ENCODE measurements at regions not wholly inside any gene's neighbourhood (a gene's known extent, or its start where the extent isn't known, plus 50 kb on each side); places are given as distances from the start of the nearest gene placed in this dataset.
A peak's percentile ranks its signal among the peaks of the same experiment; 100 is the strongest.

DNA sequence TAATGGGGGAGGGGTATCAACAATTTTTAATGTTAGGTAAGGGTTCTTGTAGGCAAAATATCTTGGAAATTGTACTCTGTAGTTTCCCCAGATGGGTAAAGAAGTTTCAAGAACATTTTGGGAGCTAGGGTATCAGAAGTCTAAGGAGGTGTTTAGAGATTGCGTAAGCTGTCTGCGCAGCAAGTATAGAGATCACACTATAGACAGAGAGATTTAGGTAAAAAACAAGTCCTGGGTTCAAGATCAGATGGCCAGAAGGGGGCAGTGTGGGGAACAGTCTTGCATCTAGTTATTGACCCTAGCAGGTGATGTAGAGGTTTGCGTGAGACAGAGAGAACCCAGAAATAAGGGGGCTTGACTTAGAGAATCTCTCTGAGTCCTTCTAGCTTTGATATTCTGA, 80.8 kb downstream of the S1PR1 start:
- peak; percentile 32 for DNase-seq

DNA sequence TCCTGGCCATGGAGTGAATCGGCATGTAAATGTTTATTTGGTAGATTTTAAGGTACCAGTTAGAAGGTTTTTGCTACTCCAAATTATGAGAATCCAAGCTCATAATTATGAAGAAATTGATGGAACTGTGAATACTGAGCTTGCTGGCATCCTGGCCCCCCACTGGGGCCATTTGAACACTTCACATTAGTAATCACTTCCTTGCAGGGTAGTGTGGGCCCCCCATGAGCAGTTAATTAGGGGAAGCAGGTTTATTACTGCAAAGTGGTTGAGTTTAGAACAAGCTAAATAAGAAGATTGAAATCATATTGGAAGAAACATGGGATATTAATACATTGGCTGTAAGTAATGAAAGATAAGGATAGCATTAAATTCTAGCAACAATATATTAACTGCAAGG, 86.7 kb downstream of the S1PR1 start:
- DNase-seq: peak; percentile 89

DNA sequence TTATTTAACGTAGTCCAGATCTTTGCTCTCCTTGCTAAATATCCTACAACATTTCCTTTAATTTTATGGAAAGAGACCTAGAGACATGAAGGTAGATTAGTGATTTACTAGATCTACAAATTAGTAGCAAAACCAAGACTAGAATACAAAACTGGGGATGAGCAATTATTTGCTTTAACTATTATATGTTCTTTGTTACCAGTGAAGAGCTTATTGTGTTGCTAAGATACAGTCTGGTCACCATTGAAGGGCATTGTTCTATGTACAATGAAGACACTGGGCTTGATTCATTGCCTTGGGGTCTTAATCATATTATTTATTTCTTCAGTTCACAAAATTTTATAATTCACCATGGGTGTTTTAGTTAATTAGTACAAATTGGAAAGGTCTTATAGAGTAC, 88.3 kb downstream of the S1PR1 start:
- DNase-seq: peak; percentile 54

DNA sequence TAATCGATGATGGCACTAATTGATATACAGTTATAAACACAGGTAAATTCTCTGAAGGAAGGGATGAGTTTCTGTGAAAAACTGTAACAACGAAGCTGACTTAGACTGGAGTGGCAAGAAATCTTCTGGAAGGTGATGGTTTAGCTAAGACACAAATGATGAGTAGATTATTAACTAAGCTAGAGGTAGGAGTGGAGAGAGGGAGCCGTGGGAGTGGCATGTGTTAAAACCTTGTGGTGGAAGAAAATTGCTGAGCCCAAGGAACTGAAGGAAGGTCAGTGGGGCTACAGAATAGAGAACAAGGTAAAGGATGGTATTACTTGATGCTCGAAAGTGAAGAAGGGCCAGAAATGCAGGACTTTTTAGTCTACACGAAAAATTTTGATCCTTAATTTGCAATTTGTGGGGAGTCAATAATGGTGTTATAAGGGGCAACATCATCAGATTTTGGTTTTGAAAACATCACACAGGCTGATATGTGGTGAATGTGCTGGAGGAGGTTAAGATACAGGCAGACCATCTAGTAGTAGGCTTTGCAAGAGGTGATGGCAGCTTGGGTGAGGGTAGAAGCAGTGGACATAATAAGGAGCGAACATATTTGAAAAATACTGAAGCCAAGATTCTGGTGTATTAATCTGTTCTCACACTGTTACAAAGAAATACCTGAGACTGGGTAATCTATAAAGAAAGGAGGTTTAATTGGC, 93.8 kb downstream of the S1PR1 start:
- no peak for DNase-seq

DNA sequence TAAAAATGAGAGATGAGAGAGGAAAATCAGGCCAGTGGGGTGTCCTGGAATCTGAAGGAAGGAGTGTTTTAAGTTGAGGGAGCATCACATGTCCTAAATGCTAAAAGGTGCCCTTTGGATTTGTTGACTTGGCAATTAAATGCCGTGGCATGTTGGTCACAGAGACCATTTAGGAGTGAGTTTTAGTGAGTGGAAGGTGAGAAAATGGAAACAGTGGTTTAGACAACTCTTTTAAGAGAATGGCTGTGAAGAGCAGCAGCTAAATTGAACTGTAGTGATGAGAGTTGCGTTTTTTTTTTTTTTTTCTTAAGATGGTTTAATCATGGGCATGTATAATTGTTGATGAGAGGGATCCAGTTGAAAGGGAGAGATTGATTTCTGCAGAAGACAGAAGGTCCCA, 95.0 kb downstream of the S1PR1 start:
- no peak for DNase-seq

DNA sequence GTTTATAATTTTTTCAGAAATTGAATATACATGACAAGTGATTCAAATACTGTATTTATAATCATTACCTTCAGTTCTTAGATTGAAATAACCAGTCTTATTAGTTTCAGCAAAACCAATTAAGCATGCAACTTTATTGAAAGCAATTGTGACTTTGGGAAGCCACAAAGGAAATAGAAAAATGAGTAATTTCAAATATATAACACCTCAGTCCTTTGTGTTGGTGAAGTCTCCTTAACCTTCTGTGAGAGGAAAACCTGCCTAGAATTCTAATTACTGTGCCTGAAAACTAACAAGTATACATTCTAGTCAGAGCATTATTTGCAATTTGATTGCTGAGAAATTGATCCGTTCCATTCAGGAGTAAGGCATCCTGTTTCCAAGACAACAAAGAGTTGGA, 95.8 kb downstream of the S1PR1 start:
- DNase-seq: no peak

DNA sequence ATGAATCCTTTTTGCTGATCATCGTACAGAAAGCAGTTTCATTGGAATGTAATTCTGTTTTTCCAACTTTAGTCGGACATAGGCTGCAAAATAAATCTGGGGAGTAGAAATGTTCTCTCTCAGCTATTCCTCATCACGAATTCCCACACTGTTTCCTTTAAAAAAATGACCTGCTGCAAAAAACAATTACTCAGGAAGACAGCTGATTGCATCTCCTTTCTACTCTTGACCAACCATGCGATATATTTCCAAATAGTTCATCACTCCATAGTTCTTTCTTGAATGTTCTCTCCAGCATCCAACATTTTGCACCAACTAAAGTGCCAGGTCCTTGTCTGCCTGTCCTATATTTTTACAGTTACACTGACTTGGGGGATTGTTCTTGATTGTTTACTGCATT, 96.4 kb downstream of the S1PR1 start:
- no peak for DNase-seq

DNA sequence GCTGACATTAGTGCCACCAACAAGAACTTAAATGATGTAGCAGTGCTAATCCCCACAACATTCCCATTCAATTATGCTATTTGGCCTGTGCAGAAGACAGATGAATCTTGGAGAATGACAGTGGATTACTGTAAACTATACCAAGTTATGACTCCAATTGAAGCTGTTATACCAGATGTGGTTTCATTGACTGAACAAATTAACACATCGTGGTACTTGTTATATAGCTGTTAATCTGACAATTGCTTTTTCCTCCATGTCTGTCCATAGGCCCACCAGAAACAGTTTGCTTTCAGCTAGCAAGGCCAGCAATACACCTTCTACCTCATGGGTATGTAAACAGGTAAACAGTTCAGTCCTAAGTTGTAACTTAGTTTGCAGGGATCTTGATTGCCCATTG, 101.1 kb downstream of the S1PR1 start:
- DNase-seq: no peak

DNA sequence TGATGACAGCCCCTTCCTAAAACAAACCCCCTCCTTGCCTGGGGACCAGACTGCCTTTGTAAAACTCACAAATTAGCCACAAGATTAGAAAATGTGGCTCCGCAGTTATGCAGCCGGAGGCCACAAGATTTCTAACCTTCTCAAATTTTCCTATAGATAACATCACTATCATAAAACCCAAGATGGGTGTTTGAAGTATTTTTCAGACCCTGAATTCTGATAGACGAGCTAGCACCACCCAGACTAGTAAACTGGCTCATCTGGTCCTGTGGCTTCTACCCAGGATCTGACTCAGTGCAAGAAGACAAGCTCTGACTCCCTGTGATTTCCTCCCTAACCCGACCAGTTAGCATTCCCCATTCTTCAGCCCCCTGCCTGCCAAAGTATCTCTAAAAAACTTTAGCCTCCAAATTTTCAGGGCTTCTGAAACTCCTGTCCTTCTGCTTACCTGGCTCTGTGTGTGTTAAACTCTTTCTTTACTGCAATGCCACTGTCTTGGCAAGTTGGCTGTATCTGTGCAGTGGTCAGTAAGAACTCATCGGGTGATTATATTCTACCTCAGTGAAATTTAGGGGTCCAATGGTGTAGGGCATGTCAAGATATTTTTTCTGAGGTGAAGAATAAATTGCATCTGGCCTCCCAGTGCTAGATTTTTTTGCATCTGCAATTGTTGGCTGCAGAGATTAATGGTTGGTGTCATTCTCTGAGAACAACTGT, 102.1 kb downstream of the S1PR1 start:
- DNase-seq: no peak

DNA sequence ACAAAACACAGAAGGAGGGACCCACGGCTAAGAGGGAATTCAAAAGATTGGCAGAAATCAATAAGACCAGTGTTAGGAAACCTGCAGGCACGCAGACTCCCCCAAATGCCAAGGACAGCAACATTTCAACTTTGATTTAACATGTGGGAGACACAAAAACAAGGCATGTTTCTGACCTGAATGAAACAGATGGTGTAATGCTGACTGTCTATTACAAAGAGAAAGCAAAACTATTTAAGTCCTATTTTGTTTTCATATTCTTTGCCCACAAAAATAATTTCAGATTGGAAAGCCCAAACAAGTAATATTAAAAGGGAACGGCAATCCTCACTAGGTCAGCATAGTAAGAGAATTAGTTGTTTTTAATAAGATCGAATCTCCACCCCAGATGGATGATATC, 107.9 kb downstream of the S1PR1 start:
- no peak for DNase-seq

DNA sequence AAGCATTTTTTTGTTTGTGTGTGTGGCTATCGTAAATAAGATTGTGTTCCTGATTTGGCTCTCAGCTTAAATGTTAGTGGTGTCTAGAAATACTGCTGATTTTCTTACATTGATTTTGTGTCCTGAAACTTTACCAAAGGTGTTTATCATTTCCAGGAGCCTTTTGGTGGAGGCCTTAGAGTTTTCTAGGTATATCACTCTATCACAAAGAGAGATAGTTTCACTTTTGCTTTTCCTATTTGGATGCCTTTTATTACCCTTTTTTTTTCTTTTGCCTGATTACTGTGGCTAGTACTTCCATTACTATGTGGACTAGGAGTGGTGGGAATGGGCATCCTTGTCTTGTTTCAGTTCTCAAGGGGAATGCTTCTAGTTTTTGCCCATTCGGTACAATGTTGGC, 109.6 kb downstream of the S1PR1 start:
- no peak for DNase-seq

DNA sequence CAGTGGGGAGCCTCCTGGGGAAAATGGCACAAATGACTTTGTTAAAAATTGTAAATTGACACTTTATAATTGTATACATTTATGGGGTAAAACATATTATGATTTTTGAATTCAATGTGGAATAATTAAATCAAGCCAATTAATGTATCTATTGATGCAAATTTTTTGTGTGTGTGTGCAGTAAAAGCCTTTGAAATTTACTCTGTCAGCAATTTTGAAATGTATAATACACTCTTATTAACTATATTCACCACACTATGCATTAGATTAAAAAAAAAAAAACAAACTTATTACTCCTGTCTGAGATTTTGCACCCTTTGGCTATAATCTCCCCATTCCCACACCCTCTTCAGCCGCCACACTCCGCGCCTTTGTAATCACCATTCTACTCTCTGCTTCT, 119.2 kb downstream of the S1PR1 start:
- DNase-seq: no peak

DNA sequence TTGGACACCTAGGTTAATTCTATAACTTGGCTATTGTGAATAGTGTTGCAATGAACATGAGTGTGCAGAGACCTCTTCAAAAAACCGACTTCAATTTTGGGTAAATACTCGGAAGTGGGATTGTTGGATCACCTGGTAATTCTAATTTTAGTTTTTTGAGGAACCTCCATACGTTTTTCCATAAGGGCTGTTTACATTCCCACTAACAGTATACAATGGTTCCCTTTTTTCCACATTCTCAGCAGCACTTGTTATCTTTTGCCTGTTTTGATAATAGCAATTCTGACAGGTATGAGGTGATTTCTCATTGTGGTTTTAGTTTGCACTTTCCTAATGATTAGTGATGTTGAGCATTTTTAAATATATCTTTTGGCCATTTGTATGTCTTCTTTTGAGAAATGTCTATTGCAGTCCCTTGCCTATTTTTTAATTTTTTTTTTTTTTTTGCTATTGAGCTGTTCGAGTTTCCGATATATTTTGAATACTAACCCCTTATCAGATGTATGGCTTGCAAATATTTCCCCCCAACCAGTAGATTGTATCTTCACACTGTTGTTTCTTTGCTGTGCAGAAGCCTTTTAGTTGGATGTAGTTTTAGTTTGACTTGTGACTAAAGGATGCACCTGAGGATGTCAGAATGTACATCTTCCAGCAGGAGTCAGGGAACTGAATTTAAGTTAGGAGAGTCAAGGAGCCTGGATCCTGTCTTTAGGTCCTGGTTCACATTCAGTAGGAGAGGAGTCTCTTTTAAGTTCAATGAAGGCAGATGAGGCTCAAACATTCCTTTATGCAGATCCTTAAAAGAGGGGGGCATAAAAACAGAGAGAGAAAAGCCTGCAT, 120.0 kb downstream of the S1PR1 start:
- DNase-seq: no peak

DNA sequence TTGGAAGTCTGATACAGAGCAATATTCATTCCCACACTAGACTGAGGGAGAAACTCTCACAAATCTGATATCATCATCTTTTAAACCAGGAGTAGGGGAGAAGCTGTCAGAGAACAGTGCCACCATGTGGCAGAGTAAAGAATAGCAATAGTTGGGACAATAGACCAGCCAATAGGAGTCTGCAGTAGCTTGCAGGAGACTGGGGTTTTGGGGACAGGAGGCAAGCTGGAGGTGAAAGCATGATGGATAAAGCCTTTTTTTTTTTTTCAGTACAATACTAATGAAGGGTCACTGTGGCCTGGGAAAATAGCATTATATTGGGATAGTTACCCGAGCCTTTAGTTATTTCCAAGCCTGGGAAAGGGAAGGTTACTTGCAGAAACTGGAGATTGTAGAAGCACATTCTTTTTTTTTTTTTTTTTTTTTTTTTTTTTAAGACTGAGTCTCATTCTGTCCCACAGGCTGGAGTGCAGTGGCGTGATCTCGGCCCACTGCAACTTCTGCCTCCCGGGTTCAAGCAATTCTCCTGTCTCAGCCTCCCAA, 120.7 kb downstream of the S1PR1 start:
- peak; percentile 72 for DNase-seq

DNA sequence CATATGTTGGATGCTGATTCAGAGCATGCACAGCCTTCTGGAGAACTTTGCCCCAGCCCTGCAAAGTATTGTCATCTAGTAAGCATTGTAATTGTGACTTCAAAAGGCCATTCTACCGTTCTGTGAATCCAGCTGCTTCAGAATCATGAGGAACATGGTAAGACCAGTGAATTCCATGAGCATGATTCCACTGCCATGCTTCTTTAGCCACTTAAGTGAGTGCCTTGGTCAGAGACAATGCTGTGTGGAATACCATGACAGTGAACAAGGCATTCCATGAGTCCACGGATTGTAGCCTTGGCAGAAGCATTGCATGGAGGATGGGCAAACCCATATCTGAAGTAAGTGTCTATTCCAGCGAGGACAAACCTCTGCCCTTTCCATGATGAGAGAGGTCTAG, 123.7 kb downstream of the S1PR1 start:
- no peak for DNase-seq

DNA sequence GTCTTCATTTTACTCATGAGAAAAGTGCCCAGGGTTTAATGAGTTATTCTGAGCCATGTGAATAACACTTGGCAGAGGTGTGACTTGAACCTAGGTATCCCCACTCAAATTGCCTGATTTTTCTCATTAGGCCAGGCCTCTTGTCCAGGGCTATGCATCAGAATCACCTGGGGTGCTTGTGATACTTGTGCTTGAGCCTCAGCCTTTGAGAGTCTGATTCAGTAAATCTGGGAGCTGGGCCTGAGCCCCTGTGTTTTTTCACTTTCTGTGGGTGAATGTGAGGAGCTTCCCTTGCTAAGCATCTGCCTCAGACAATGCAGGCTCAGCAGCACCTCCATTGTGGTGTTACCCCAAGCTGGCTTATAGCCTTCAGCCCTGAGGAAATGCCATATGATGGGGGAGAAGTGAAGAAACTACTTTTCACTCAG, 127.1 kb downstream of the S1PR1 start:
- no peak for DNase-seq

DNA sequence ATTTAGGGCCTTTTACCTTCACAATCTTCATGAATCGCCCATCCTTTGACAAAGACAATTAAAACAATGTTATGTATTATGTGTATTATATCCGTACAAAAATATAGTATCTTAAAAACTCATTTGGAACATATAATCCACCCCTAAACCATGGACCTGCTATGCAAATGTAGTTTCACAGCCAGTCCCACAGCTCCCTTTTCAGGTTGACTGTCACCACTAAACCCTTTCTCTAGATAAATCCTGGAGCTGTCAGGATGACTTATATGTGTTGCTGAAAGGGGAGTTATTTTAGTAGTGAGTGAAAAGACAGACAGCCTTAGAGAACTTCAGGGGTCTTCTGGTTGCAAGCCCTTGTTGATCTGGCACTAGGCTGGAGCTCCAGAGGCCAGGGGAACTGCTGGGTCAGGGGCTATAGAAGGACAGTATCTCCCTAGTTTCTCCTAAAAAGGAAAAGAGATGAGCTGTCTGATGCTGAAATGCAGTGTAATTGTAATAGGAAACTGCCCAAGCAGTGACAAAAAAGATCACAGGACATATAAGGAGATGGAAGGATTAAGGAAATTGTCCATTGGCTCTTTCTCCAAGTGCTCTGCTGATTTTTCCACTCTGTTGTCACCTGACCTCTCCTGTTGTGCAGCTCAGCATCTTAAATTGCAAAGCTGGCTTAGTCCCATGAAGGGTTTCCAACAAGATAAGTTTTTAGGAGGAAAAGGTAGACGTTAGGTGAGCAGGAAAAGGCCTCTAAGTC, 127.7 kb downstream of the S1PR1 start:
- no peak for DNase-seq

DNA sequence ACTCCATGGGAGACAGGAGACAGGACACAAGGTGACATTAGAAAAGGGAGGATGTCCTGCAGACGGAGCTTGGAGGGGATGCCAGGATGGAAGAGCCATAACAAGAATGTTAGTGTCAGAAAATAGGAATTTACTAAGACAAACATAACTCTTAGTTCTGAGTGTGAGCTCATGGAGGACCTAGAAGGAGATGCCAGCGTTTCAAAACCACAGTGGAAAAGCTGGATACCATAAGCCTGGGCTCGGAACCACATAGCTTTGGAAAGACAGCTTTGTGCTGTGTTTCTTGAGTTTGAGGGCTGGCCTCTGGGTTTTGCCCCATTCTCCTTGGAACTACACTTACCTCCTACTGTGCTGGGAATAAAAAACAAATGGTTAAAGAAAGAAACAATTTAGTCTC, 128.4 kb downstream of the S1PR1 start:
- DNase-seq: no peak

DNA sequence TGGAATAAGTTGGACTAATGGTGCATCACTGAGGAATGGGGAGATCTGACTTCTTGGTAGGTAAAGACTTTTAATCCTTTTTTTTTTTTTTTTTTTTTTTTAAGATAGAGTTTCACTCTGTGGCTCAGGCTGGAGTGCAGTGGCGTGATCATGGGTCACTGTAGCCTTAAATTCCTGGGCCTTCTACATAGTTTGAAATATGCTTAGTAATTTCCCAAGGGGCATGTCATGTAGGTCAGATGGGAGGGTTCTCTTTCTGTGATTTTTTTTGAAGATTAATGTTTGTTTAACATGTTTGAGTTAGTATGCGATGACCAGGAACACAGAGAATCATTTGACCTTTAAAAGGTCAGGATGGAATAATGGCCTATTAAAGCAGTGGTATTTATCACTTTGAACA, 129.1 kb downstream of the S1PR1 start:
- no peak for DNase-seq

DNA sequence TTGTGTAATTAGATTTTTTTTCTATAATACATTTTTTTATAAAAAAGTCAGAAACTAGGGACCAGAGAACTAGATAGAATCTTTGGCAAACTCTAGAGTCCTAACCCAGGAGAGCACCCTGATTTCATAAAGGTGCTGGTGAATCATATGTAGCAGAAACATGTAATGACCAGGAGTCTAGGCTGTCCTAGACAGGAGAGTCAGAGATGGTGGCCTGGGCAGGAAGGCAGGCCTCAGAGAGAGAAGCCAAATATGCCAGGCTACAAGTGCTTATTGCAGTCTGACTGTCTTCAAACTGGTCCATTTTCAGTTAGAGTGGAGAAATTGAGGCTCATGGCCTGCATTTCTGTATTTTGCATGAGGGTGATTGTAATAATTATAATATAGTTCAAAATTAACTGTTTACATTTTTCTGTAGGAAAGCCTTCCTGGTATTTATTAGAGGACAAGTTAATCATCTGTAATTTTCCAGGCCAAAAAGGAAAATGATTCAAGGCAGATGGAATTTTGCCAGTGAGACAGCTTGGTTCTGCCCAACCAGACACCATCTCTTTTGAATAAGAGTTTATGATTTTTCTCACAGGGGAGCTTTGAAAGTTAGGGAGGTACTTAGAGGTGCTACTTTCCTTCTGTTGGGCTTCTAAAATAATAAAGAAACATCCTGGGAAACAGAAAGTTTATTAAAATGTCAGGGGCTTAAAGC, 129.8 kb downstream of the S1PR1 start:
- DNase-seq: peak; percentile 43

DNA sequence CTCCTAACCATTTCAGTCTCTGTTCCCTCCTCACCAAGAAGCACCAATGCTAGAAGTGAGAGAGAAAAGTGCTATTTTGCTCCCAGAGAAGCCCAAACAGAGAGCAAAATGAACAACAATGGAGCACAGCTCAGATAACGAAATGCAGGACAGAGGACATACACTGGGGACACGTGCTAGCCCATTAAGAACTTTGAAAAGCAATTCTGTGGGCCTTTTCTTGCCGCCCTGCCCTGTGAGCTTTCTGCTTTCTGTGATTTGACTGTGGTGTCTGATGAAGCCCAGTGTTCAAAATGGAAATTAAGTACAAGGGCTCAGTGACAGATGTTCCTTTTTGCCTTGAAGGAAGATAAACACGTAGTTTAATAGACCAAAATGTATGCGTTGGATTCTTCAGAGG, 130.8 kb downstream of the S1PR1 start:
- peak; percentile 86 for DNase-seq

DNA sequence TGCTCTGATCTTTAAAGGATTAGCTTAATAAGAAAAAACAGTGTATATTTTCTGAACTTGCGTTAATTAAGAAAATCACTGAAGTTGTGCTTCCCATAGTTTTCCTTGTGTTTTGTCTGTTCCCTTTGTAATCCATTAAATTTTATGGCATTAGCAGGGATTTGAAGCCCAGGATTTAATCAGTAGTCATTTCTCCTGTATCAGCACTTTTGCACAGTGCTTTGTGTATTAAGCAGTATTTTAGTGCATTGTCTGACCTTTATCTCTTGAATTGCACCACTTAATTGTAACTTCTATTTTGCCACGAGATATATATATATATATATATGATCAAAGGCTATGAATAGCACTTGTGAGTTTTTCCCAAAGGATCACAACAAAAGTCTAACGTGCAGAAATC, 133.7 kb downstream of the S1PR1 start:
- no peak for DNase-seq

Data from NCI-H69 (cell line).